ENCODE measurements at regions not wholly inside any gene's neighbourhood (a gene's known extent, or its start where the extent isn't known, plus 50 kb on each side); places are given as distances from the start of the nearest gene placed in this dataset.

DNA sequence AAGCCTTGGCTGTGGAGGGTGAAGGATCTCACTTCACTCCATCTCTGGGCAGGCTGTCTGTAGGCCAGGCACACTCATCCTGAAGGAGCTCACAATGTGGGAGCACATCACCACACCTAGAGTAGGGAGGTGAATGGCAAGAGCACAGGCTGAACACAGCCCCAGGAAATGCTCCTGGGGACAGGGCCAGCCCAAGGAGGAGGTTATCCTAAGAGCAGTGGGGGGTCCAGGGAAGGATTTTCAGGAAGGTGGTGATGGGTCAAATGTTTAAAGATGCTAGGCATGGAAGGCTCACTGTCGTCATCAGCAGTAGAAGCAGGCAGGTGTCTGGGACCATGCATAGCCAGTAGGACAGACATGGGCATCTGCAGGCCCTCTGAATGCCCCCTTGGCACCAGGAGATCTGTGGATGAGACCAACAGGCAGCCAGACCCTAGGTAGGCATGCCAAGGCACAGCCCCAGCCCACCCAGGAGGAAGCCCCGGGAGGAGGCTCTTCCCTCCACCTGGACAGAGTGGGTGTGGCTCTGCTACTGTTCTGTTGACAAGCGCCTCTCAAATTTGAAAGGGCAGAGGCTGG, 91.7 kb upstream of the RAB6C start:
- H3K27me3 ChIP-seq: no peaks in the 10 kb centered on the region
- no peak overlapping the region for H3K4me3 ChIP-seq (ENCODE audit: low read depth in 1 of 2, low read length in 1 of 2)
- H3K9me3 ChIP-seq: no peaks in the 10 kb centered on the region
- H3K27ac ChIP-seq: no peak overlapping the region
- TF ChIP-seq, protein P1, sequence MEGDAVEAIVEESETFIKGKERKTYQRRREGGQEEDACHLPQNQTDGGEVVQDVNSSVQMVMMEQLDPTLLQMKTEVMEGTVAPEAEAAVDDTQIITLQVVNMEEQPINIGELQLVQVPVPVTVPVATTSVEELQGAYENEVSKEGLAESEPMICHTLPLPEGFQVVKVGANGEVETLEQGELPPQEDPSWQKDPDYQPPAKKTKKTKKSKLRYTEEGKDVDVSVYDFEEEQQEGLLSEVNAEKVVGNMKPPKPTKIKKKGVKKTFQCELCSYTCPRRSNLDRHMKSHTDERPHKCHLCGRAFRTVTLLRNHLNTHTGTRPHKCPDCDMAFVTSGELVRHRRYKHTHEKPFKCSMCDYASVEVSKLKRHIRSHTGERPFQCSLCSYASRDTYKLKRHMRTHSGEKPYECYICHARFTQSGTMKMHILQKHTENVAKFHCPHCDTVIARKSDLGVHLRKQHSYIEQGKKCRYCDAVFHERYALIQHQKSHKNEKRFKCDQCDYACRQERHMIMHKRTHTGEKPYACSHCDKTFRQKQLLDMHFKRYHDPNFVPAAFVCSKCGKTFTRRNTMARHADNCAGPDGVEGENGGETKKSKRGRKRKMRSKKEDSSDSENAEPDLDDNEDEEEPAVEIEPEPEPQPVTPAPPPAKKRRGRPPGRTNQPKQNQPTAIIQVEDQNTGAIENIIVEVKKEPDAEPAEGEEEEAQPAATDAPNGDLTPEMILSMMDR (IDR thresholded peaks at IDR 0.05): no peak
- no peaks in the 10 kb centered on the region for H3K4me1 ChIP-seq (ENCODE audit: control insufficient read depth in 1 of 2, insufficient read depth in 1 of 2, low read depth in 1 of 2, low read length in 1 of 2)
- no peaks in the 10 kb centered on the region for H3K36me3 ChIP-seq

DNA sequence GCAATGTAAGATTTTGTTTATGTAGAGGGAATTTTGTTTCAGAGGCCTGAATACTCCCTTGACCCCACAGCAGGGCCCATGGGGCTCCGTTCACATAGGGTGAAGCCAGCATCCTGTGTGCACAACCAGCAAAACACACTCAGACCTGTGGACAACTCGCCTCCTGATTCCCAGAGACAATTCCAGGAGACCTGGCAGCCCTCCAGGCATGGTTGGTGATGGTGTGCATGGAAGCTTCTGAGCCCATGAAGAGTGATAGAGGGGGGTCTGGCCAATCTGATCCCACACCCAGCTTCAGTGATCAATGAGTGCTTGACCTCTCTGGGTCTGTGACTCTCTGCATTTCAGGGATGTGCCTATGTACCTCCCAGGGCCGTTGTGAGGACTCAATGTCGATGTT, 91.0 kb upstream of the RAB6C start:
- H3K4me1 ChIP-seq (ENCODE audit: control insufficient read depth in 1 of 2, insufficient read depth in 1 of 2, low read depth in 1 of 2, low read length in 1 of 2): no peaks in the 10 kb centered on the region
- TF ChIP-seq, protein P1 (IDR thresholded peaks at IDR 0.05): no peak
- no peaks in the 10 kb centered on the region for H3K27me3 ChIP-seq
- no peak overlapping the region for H3K4me3 ChIP-seq (ENCODE audit: low read depth in 1 of 2, low read length in 1 of 2)
- no peaks in the 10 kb centered on the region for H3K36me3 ChIP-seq
- no peaks in the 10 kb centered on the region for H3K9me3 ChIP-seq
- no peak overlapping the region for H3K27ac ChIP-seq

DNA sequence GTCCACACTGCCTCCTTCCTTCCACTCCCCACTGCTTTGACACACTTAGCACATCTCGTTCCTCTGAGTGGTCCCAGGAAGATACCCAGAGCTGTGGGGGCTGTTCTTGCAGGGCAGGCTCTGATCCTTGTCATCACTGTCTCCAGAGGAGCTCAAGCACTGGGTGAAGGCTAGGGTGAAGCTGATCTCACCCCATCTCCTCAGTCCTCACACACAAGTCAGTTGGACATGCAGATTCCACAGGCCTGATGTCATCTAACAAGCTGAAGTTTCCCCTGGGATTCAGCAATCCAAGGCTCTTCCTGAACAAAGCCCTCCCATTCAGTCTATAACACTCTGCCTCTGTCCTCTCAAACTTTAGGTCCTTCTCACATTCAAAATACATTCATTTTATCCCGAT, 90.6 kb upstream of the RAB6C start:
- H3K4me1 ChIP-seq (ENCODE audit: control insufficient read depth in 1 of 2, insufficient read depth in 1 of 2, low read depth in 1 of 2, low read length in 1 of 2): no peaks in the 10 kb centered on the region
- H3K27me3 ChIP-seq: no peaks in the 10 kb centered on the region
- no peaks in the 10 kb centered on the region for H3K9me3 ChIP-seq
- TF ChIP-seq, protein P1 (IDR thresholded peaks at IDR 0.05): no peak
- H3K27ac ChIP-seq: no peak overlapping the region
- H3K36me3 ChIP-seq: no peaks in the 10 kb centered on the region
- H3K4me3 ChIP-seq (ENCODE audit: low read depth in 1 of 2, low read length in 1 of 2): no peak overlapping the region

DNA sequence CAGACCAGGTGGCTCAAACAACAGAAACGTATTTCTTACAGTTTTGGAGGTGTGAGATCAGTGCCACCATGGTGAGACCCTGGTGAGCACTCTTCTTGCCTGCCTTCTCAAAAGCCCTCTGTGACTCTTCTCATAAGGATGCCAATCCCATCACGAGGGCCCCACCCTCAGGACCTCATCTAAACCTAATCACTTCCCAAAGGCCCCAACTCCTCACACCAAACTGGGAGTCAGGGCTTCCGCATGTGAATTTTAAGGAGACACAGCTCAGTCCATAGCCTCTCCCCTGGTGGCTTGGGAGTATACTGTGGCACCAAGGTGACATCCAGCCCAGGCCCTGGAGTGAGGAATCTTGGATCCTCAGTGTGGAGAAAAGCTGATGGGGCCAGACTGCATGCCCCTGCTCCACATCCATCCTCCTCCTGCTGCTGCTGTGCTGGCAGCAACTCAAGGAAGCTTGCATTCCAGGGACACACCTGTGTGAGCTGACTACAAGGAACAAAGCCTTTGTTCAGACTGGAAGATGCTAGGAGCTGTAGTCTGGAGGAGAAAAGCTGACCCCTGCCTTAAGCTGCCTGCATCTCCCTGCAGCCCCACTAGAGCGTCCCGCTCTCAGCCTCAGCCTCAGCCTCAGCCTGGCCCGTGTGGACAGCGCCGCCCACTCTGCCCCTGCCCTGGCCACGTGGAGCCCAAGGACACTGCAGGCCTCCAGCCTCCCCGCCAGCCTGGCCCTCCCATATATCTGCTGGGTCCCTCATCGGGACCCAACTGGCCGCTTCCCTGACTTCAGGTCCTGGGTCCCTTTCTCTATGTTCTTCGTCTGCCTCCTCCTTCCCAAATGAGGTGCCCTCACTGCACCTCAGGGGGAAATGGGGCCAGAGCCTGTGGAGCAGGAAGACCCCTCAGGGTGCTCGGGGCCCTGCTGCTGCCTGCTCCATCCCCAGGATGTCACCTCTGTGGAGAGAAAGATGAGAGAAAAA, 87.8 kb upstream of the RAB6C start:
- Histone ChIP-seq H3K36me3 (no peaks in the 10 kb centered on the region), H3K4me3 (ENCODE audit: low read depth in 1 of 2, low read length in 1 of 2) (no peak overlapping the region), H3K27me3 (no peaks in the 10 kb centered on the region), H3K9me3 (no peaks in the 10 kb centered on the region), H3K4me1 (ENCODE audit: control insufficient read depth in 1 of 2, insufficient read depth in 1 of 2, low read depth in 1 of 2, low read length in 1 of 2) (no peaks in the 10 kb centered on the region), H3K27ac (no peak overlapping the region)
- TF ChIP-seq, protein P1 (IDR thresholded peaks at IDR 0.05): no peak

DNA sequence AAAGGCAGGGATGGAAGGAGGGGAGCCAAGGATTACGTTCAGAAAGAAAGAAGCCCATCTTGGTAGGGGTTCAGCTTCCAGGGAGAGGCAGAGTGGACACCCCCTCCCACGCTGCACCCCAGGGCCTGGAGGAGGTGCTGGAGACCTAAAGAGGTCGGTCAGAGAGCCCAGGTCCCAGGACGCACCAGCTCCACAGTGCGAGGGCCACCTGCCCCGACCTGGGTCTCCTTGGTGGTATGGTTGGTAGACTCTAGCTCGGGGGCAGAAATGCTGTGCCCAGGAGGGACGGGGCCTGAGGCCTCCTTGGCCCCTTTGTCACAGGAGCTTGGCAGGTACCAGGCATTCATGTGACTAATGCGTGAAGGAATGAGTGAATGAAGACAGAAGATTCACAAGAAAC, 87.1 kb upstream of the RAB6C start:
- Histone ChIP-seq H3K4me1 (ENCODE audit: control insufficient read depth in 1 of 2, insufficient read depth in 1 of 2, low read depth in 1 of 2, low read length in 1 of 2) (no peaks in the 10 kb centered on the region), H3K36me3 (no peaks in the 10 kb centered on the region), H3K9me3 (no peaks in the 10 kb centered on the region), H3K4me3 (ENCODE audit: low read depth in 1 of 2, low read length in 1 of 2) (no peak overlapping the region), H3K27ac (no peak overlapping the region), H3K27me3 (no peaks in the 10 kb centered on the region)
- TF ChIP-seq, protein P1 (IDR thresholded peaks at IDR 0.05): no peak
